ENCODE measurements at regions not wholly inside any gene's neighbourhood (a gene's known extent, or its start where the extent isn't known, plus 50 kb on each side); places are given as distances from the start of the nearest gene placed in this dataset.

DNA sequence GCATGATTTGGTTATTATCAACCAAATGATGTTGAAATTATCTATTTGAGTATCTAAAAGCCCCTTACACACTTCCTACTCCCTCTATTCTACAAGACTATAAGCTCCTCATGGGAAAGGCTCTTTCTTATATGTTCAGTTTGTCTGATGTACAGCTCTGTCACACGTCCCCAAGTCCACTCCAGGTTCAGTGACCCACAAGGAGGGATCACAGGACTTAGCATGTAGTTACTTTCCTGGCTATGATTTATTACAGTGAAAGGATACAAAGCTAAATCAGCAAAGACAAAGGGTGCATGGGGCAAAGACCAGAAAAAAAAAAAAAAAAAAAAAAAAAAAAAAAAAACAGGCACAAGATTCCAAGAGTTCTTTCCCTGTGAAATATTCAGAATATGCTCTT lies 125.6 kb upstream of the TMEM106B start:
- no peak for DNase-seq

DNA sequence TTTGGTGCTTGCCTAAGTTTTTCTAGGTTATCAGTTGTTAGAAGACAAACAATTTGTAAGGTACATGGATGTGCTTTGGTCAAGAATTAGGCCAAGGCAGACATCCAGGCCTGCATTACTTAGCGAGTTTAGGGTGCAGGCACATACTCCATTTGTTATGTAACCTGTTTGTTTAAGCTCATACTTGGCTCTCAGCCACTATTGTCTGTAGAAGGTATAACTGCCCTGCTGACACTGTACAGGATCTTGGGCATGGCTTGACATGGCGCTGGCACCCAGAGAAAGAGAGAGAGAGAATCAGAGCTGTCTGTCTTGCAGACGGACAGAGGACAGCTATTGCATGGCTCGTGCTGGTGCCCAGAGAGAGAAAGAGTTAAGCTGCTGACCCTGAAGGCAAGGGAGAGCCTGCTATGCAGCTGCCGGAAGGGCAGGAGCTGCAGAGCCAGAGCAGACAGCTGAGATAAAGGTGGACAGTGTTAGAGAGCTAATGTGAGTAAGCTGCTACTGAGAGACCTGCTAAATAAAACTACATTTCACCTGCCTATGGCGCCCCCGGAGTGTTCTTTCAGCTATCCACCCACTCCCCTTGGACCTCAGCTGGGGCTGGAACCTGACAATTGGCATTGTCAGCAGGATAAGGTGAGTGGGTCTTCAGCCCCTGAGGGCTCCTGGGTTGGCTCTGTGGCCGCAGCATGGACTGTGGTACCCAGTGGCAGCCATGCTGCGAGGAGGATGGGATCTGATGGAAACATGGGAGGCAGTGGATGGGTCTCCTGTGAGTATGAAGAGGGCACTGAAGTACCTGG lies 120.9 kb upstream of the TMEM106B start:
- DNase-seq, result no peak

DNA sequence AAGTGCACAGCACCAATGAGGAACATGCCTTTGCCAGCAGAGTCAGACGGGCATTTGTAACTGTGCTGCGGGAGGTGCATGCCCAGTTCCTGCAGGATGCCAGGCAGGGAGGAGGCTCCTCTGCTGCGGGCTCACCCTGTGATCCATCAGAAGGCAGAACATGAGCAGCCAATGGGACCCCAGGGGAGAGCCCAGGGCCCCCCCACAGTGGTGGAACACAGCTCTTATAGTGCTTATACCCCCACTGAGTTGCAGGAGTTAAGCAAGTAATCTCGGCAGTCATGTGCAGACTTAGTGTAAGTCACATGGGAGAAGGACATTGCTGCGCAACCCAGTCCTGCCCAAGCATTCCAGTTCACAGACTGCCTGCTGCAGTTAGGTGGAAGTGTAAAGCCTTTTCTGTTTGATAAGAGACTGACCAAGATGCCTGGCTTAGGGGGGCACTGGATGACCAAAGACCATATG lies 120.3 kb upstream of the TMEM106B start:
- no peak for DNase-seq

DNA sequence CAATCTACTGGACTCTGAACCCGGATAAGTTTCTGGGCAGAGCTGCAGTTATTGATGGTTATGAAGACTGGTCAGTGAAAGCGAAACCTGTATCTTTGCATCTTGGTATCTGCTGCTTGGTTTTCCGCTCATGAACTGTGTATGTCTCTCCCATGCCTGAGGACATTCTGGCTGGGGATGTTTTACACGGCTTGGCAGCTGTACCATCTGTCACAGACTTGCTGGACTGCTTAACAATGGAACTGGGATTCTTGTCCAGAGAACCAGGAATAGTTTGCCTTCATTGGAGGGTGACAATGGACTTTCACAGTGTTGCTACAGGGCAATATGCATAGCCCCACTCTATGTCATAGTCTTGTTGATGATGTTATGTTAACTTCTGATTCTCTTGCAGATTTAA lies 119.9 kb upstream of the TMEM106B start:
- no peak for DNase-seq

DNA sequence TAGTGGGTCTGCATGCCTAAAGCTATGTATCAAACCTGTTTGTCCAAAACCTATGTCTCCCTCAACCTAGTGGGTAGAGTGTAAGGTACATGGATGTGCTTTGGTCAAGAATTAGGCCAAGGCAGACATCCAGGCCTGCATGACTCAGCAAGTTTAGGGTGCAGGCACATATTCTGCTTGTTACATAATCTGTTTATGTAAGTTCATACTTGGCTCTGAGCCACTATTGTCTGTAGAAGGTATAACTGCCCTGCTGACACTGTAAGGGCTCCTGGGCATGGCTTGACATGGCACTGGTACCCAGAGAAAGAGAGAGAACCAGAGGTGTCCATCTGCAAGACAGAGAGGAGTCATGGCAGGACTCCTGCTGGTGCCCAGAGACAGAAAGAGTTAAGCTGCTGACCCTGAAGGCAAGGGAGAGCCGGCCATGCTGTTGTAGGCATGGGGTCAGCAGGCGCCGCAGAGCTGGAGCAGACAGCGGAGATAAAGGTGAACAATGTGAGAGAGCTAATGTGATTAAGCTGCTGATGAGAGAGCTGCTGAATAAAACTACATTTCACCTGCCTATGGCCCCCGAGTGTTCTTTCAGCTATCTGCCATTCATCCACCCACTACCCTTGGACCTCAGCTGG lies 118.5 kb upstream of the TMEM106B start:
- DNase-seq, result no peak

DNA sequence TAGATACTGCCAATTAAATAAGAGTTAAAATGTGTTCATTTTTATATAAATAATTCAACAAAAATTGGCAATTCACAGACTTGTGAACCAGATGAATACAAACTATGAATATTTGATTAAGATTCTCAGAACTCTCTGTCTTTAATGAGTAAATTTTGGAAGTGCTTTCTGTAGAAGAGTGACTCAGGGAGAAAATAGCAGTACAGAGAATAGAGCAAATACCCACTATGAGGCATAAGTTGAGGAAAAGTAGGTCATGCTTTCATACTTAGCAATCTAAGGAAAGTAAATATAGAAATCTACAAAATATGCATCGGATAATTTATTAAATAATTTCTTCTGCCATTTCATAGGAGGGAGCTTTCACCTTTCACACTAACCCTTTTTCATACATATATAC lies 117.7 kb upstream of the TMEM106B start:
- DNase-seq, result no peak

DNA sequence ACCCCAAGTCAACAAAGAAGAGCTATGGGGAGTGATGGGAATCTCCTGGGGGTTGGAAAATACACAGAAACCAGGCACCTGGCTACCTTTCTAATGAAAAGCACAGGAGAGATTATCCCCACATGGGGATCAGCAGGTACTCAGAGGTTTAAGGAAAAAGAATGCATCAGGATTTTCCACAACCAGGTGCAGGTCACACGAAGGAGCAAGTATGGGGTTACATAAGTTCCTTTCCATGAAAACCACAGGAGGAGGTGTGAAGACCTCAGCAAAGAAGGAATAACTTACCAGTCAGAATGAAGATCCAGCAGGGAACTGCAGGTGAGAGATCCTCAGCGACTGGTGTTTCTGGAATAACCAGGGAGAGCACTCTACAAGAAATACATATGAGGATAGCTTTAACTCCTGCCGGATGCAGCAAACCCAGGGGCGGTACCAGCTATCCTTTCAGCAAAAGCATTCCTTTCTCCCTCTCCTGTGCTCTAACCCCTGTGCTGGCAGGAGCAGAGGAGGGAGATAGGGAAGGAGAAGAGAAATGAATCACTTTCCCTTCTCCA lies 116.7 kb upstream of the TMEM106B start:
- no peak for DNase-seq

DNA sequence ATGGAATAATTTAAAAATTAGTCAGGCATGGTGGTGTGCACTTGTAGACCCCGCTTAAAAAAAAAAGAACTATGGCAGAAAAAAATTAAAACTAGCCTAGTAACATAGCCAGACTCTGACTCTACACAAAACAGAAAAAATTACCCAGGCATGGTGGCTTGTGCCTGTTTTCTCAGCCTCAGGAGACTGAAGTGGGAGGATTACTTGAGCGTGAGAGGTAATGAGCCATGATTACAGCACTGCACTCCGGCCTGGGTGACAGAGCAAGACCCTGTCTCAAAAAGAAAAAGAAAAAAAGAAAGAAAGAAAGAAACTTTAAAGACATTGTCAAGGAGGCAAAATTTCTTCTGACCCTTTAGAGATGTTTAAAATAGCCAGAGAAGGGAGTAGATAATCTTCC lies 109.0 kb upstream of the TMEM106B start:
- DNase-seq, result no peak

DNA sequence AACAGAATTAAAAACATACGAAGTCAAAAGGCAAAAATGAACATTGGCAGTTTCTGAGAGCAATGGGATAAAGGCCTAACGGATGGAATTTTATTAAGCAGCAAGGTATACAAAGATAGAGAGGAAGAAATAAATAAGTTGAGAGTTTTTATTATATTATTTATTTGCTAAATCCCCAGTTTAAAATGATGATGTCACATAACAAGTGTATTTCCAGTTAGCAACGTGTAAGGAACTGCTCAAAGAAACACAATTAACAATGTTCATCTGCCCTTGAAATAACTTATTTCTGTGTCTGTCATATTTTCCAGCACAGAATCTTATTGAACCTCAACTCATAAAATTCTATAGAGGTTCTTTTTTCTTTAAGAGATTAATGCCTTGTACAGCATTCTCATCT lies 108.6 kb upstream of the TMEM106B start:
- DNase-seq, result no peak

DNA sequence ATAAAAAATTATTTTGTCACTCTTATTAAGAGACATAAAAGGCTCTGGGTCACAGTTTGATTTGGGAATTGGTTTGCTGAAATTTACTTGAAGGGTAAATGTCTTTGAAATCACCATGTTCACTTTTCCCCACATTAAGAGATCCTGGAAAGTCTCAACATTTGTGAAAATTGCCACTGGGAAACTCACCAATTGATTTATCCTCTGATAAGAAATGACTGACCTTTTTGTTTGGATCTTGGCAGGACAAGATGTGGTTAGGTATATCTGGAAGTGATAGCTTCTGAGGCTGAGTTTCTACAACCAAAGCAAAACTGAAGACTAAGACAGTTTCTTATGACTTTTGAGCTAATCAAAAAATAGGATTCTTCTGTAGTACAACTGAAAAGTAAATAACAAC lies 107.1 kb upstream of the TMEM106B start:
- DNase-seq, result no peak

DNA sequence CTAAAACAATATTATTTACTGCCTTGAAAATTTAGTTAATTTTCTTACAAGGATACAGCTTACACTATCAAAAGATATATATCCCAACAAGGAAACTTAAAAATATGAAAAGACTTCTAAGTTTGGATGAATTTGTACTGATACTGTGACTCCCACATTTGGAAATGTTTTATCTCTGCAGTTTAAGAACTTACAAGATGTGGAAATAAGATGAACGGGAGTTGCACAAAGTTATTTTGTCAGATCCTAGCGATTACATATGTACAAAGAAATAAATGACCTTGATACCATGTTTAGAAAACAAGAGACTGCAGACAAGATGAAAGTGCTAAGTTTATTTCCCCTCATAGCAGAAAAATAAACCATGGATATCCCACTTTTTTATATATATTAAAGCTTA lies 103.7 kb upstream of the TMEM106B start:
- no peak for DNase-seq

DNA sequence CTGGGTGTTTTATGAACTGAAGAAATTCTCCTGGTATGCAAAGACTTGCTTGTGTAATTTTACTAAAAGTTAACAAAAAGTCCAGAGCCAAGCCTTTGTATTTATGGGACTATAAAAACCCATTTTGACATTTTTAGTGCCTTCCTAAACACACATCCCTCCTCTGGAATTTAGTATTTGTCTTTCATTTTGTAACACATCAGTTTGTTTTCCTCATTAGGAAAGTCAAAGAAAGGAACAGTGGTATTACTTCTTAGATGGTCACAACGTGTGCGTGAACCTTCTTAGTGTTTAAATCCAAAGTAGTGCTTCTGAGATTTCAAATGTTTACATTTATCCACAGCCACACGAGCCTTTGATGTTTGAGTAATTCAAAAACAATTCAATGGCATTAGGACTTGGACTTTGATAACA lies 103.2 kb upstream of the TMEM106B start:
- DNase-seq, result no peak

DNA sequence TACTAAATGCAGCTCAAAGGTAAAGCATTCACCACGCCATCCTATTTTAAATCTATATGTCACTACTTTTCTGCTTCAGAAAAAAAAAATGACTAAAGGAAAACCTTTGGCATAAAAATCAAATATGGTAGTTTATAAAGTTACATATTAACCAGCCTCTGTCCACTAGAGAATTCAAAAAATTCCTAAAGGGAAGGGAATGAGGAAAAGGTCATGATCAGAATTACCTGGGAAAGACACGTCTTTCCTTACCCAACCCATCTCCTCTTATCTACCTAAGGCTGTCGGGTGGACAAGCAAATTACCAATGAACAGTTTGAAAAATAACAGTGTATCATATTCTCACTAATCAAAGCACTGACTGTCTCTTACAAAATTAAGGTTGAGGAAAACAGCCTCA lies 100.7 kb upstream of the TMEM106B start:
- no peak for DNase-seq

DNA sequence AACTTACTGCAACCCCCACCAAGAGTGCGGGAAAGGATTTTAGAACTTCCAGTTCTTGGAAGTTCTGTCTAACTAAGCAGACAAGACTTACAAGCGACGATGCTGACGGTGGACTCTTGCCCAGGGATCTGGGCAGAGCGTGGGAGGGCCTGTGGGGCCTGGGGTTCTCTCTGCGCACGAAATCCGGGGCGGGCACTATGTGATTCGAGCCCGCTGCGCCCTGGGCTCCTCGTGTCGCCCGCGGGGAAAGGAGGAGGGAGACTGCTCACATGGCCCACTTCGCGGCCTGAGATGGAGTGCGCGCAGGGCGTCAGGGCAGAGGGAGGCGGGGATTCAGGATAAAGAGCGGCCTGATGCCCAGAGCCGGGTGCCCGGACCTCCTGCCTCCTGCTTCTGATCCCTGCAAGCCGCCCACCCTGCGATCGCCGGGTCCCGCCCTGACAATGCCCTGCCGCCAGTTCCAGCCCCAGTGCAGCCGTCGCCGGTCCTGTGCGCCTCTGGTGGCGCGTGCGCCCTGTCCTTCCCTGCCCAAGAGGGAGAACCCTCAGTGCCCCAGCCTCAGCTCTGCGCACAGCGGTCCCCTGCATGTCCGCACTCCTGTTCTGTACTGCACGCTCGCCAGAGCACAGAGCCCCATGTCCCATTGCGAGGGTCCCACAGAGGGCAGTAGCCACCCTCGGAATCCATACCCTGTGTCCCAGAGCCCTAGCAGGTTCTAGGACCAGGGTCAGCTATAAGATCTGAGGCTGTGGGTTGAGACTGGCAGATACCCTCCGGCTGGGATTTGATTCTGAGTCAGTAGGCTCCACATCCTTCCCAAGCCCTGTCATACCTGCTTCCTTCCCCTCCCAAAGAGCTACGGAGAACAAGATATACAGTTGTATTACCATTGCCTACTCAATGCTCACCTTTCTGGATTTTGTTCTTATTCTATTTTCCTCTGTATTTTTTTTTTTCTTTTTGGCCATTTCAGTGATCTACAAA lies 99.4 kb upstream of the TMEM106B start:
- DNase-seq, result peak; percentile 43

DNA sequence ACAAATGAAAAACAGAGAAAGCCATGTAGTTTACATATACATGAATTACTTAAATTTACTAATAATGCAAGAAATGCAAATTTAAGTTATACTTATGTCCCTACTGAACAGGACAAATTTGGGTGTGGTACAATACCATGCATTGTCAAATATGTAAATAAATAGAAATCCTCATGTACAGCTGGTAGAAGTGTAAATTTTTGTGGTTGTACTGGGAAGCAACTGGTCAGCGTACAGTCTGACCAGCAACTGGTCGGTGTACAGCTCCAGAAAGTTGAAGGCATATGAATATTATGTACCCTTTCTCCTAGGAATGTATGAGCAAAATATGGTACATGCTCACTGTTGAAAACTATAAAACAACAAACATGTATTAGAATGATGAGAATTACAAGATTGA lies 93.9 kb upstream of the TMEM106B start:
- DNase-seq, result no peak

DNA sequence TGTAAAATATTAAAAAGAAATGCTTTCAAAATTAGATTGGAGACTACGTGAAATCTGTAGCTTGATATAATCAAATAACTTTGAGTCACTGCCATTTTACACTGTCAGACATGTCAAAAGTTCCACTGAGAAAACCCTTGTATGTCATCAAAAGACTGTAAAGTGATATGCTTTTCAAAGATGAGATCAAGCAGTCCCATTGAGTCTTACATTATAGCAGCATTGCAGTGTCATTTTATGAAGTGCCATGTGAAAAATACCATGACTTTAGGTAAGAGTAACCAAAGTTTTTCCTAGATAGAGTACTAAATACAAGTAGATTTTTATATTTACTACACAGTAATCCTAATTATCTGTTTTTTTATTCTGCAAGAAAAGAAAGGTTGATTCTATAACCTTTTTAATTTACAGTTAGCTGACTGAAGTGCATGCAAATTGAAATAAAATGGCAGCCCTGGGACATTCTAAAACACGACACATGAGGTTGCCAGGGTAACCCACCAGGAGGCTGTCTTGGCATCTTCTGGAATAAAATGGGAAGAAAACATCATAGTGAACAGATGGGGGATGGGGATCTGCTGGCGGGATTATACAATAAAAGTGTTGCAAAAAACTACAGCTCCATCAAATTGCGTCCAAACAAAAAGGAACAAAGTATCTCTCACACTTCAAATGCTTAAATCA lies 91.3 kb upstream of the TMEM106B start:
- DNase-seq, result no peak

DNA sequence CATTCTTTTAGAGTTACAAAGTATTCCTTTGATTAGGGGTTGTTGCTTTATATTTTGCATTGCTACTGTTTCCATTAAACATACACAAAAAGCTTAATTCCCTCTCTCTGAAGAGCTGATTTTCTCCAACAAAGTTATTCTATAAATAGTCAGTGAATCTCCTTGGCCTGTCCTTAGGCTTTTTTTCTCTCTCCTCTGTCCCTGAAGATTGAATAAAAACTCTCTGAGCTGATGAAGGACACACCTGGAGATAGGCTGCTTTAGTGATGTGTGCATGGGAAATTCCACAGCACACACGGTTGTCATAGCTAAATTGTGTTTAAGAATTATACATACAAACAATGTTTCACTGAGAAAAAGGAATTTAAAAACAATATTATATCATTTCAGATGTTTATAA lies 90.5 kb upstream of the TMEM106B start:
- DNase-seq, result no peak

DNA sequence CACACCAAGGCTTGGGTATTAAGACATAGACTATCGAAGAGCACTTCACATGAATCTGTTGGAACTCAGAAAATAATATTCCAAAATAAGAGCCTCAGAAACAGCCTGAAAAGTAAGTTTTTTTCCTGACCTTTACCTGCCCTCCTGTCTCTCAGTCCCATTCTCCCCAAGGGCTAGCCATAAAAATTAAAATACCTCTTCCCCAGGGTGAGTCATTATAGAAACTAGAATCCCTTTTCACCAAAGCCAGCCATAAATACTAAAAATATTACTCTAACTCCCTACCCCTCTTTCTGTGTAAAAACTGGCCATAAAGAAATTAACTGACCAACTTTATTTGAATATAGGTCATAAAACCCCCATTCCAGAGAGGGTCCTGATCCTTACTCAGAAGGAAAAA lies 87.9 kb upstream of the TMEM106B start:
- no peak for DNase-seq

DNA sequence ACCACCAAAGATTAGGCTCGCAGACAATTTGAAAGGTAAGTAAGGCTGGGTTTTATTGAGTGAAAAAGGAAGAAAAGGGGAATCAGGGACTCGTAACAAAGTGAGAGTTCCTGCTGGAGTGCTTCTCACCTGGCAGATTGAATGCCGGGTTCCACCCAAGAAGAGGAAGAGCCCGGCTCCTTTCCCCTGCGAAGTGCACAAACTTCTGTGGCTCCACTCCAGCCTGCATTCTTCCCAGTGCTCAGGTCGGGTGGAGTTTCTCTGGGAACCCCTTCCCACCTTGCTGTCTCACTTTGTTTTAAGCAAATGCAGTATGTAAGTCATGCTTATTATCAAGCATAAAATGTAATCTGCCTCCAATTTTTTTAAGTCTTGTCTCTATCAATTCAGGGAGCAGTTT lies 87.1 kb upstream of the TMEM106B start:
- no peak for DNase-seq

DNA sequence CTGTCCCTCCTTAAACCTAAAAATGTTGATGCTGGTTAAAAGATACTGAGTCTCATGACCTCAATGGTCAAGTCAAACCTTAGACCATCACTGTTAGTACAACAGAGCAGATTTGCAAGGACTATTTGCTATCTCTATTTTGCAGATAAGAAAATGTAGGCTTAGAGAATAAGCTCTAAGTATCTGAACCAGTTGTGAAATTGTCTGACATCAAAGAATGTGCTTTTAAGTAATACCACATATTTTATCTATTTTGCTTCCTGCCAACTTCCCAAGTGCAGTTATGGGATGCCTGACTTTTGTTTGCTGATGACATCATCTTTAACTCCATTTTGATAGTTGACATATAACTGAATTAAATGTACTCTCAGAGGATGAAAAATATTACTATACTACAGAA lies 83.6 kb upstream of the TMEM106B start:
- DNase-seq, result no peak

DNA sequence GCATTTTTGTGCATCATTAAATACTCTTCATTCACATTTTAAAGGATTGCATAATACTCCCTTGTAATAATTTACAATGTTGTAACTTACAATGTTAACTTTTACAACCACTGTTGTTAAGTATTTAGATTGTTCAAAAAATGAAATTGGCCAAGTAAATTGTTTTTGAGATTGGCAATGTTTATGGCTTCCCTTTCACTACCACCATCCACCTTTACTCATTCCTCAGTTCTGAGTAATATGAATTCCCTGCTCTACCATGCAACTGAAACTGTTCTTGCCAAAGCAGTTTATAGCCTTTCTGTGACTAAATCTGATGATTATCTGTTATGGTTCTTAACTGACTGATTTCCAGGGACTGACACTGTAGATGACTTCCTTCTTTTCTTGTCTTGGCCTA lies 80.5 kb upstream of the TMEM106B start:
- no peak for DNase-seq

DNA sequence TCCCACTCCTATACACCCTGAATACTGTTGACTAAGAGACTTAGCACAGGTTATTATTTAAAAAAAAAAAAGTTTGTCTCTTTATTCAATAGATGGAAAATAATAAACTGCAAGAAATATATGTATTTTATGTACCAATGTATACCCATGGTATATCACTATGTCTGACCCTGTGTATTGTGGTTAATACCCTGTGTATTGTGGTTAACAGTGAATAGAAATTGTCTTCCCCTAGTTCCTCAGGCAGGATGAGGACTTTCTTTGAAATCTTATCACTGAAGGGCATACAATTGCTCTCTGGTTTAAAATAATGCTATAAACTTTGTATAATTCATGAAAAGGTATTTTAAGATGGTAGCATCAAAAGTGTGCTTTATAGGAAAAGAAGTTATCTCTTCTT lies 80.0 kb upstream of the TMEM106B start:
- DNase-seq, result no peak

DNA sequence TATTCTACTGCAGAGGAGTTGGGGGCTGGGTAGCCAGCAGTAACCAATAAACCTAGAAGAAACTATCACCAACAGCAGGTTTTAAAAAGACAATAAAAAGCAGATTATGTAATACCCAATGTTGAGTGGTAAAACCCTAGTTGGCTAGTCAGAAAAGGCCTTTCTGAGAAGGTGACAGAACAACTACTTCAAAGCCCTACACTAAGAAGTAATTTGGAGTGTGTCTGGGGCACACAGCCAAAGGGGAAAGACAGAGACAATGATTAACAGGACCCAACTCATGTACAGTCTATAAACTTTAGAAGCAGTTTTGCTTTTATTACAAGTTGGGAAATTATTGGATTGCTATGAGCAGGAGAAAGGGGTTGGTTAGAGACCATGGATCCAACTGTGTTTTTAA lies 77.2 kb upstream of the TMEM106B start:
- DNase-seq, result no peak
